NCI-H748 (cell line): ENCODE measurements at regions not wholly inside any gene's neighbourhood (a gene's known extent, or its start where the extent isn't known, plus 50 kb on each side); places are given as distances from the start of the nearest gene placed in this dataset.

Source experiments
- DNase-seq: peaks from one replicate; lab custom pipeline; 2025; ENCODE audit not compliant: unreplicated experiment; lab: John Stamatoyannopoulos, UW

GRCh38 chr15:25051399-25052154 lies 96.8 kb downstream of the SNRPN start:
- DNase-seq: no peak

DNA sequence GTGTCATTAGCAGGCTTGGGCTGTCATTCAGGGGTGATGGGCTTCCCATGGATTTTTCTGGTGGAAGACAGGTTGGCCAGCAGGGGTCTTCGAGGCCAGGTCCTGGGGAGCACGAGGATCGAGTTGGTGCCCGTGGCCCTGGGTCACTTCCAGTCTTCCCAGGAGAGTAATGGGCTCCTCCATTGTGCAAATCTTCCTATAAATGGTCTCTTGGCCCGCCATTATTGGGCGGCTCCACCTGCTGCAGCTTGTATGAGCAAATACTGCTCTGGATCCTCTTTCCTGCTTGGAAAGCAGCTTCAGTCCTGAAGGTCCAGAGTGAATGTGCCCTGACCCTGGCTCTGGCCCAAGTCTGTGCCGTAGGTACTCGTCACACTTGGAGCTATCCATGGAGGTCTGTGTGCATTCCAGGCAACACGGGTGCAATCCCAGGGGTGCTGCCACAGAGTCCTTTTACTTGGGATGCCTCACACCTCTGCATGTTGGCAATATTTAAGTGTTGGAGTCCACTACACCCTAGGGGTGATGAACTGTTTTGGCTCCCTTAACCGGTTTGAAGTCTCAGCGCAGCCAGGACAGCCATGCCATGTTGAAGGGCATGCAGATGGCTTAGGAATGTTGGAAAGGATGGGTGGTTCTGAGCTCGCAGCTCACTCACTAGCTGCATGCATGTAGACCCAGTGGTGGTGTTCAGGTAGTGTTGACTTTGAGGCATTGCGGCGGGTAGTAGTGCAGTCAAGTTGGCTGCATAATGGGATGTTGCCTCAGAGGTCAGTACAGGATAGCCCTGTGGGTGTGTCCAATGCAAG lies 97.6 kb downstream of the SNRPN start:
- DNase-seq: no peak

DNA sequence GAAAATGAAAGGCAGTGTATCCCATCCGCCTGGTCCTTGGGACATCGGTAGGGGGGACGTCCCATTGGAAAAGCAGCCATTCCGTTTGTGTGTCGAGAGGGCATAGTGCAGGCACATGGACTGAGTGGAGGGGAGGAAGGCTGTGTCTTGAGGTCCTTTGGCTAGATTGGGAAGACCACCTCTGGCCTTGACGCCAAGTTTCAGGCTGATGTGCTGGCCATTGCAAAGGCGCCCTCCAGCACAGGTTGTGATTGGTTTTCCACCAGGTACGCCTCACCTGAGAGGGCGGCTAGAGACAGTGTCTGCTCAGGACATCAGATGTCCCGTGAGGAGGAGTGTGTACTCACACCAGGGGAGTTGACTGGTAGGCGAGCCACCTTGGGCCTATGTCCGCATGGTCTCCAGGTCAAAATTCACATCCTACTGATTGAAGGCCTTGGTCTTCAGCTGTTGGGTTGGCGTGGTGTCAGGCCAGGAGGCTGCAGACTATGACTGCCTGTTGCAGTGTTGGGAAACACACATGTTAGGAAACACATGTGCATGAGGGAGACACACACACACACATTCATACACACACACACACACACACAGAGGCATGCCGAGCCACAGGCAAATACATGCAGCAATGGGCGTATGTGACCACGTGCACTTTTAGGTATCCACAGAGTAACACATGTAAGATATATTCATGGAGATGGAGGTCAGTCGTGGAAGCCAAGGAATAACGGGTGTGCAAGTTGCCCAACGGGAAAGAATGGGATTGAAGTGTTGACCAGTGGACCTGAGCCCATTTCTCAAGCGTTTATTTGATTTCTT lies 98.4 kb downstream of the SNRPN start:
- no peak for DNase-seq

GRCh38 chr15:25054329-25054728 lies 99.5 kb downstream of the SNRPN start:
- no peak for DNase-seq

GRCh38 chr15:25054943-25055342 lies 100.2 kb downstream of the SNRPN start:
- no peak for DNase-seq

DNA sequence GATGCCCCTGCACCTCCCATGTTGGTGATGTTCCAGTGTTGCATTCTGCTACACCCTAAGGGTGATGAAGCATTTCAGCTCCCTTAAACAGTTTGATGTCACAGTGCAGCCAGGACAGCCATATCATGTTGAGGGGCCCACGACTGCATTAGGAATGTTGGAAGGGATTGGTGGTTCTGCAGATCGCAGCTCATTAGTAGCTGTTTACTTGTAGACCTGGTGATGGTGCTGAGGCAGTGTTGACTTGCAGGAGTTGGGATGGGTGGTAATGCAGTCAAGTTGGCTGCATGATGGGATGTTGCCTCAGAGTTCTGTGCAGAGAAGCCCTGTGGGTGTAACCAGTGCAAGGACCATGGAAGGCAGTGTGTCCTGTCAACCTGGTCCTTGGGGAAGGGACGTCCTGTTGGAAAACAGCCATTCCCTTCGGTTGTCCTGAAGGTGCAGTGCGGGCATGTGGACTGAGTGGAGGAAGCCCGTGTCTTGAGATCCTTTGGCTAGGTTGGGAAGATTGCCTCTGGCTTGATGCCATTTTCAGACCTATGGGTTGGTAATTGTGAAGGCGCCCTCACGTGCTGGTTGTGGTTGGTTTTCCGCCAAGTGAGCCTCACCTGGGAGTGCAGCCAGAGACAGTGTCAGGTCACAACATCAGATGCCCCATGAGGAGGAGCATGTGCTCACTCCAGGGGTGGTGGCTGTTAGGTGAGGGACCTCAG lies 100.7 kb downstream of the SNRPN start:
- no peak for DNase-seq

DNA sequence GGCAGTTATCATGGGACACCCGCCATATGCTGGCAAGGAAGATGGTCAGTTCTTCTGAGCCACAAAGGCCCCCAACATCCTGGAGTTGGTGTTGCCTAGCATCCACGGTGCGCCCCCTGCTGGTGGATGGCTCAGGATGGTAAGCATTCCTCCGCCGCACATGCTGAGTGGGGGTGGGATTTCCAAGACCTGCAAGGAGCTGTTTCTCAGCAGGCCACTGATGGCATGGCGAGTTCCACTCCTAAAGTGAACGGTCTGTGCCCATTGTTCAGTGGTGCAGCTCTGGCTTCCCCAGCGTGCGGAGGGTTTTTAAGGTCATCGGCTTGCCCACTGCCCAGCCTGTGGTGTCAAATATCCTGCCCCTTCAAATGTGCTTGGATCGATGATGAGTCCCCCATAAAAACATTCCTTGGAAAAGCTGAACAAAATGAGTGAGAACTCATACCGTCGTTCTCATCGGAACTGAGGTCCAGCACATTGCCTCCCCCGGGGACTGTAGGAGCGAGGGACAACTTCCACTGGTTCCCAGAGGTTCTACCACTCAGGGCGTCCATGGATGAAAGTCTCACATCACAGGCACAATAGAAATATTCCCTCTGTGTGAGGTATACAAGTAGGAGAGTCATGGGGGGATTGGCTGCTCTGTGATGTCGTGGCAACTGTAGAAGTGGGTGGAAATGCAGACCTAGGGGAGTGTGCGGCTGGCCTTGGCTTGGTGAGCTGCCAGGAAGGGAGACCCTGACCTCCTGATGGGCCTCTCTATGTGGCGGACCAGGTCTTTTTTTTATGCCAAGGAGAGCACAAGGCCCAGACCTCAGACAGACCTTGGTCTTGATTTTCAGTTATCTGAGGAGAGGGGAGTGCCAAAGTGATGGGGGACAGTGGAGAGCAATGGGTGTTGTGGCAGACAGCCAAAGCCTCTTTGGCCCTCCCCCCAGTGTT lies 102.0 kb downstream of the SNRPN start:
- no peak for DNase-seq

DNA sequence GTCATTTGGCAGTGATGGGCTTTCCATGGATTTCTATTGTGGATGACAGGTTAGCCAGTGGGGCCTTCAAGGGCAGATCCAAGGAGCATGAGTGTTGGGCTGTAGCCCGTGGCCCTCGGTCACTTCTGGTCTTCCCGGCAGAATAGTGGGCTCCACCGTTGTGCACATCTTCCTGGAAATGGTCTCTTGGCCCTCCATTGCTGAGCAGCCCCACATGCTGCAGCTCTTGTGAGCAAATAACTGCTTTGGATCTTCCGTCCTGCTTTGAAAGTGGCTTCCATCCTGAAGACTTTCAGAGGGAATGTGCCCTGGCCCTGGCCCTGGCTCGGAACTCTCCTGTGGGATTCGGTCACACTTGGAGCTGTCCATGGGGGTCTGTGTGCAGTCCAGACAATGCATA lies 102.8 kb downstream of the SNRPN start:
- DNase-seq: no peak

DNA sequence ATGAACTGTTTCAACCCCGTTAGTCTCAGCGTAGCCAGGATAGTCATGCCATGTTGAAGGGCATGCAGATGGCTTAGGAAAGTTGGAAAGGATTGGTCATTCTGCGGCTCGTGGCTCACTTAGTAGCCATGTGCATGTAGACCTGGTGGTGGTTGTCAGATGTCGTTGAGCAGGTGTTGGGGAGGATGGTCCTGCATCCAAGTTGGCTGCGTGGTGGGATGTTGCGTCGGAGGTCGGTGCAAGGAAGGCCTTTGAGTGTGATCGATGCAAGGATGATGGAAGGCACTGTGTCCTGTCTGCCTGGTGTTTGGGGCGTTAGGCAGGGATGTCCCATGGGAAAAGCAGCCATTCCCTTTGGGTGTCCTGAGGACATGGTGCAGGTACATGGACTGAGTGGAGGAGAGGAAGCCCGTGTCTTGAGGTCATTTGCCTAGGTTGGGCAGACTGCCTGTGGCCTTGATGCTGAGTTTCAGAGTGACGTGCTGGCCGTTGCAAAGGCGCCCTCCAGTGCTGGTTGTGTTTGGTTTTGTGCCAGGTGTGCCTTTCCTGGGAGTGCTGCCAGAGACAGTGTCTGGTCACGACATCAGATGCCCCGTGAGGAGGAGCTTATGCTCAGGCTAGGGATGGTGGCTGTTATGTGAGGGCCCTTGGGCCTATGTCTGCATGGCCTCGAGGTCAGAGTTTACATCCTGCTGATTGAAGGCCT lies 103.4 kb downstream of the SNRPN start:
- DNase-seq: no peak

DNA sequence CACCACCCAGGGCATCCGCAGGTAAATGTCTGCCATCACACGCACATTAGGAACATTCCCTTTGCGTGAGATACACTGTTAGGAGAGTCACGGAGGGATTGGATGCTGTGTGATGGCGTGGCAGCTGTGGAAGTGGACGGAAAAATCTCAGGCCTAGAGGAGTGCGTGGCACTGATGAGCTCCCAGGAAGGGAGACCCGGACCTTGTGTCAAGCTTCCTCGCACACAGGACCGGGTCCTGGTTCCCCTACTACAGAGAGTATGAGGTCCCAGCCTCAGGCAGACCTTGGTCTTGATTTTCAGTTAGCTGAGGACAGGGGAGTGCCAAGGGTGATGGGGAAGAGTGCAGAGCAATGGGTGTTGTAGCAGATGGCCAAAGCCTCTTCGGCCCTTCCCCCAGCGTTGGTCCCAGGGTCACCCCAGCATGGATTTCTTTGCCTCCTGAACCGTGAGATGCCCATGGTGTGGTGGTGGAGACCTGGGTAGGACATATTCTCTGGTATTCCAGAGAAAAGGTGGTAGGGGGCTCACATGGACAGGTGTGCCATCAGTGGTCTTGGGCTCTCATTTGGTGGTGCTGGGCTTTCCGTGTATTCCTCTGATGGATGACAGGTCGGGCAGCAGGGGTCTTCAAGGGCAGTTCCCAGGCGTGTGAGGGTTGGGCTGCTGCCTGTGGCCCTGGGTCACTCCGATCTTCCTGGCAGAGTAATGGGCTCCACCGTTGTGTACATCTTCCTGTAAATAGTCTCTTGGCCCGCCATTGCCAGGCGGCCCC lies 105.1 kb downstream of the SNRPN start:
- no peak for DNase-seq

DNA sequence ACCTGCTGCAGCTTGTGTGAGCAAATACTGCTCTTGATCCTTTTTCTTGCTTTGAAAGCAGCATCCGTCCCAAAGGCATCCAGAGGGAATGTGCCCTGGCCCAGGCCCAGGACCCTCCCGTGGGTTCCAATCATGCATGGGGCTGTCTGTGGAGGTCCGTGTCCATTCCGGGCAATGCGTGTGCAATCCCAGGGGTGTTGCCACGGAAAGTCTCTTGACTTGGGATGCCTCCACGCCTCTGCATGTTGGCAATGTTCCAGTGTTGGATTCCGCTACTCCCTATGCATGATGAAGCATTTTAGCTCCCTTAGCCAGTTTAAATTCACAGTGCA lies 105.7 kb downstream of the SNRPN start:
- no peak for DNase-seq

GRCh38 chr15:25060996-25061620 lies 106.3 kb downstream of the SNRPN start:
- DNase-seq: no peak

- no peak for DNase-seq
These were observed 107.2 kb downstream of the SNRPN start for GRCh38 chr15:25061808-25062550.

DNA sequence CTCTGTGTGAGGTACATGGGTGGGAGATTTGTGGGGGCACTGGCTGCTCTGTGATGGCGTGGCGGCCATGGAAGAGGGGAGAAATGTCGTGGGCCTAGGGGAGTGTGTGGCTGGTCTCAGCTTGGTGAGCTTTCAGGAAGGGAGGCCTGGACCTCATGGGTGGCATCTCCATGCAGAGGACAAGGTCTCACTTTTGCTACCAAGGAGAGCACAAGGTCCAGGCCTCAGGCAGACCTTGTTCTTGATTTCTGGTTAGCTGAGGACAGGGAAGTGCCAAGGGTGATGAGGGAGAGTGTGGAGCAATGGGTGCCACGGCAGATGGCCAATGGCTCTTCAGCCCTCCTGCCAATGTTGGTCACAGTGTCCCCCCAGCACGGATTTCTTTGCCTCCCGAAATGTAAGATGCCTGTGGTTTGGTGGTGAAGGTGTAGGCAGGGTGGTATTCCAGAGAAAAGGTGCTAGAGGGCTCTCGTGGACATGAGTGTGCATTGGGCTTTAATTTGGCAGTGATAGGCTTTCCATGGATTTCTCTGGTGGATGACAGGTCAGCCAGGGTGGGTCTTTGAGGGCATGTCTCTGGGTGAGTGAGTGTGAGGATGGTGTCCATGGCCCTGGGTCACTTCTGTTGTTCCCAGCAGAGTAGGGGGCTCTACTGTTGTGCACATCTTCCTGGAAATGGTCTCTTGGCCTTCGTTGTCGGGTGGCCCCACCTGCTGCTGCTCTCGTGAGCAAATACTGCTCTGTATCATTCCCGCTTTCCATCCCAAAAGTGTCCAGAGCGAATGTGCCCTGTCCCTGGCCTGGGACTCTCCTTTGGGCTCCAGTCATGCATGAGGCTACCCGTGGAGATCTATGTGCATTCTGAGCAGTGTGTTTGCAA lies 108.0 kb downstream of the SNRPN start:
- DNase-seq: no peak

DNA sequence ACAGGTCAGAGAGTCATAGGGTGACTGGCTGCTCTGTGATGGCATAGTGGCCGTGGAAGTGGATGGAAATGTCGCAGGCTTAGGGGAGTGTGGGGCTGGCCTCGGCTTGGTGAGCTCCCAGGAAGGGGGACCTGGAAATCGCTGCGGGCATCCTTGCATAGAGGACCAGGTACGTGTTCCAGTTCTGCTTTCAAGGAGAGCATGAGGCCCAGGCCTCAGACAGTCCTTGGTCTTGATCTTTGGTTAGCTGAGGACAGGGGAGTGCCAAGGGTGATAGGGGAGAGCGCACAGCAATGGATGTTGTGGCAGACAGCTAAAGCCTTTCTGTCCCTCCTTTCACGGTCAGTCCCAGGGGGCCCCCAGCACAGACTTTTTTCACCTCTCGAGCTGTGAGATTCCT lies 110.5 kb downstream of the SNRPN start:
- no peak for DNase-seq

GRCh38 chr15:25065876-25066275 lies 111.1 kb downstream of the SNRPN start:
- no peak for DNase-seq

DNA sequence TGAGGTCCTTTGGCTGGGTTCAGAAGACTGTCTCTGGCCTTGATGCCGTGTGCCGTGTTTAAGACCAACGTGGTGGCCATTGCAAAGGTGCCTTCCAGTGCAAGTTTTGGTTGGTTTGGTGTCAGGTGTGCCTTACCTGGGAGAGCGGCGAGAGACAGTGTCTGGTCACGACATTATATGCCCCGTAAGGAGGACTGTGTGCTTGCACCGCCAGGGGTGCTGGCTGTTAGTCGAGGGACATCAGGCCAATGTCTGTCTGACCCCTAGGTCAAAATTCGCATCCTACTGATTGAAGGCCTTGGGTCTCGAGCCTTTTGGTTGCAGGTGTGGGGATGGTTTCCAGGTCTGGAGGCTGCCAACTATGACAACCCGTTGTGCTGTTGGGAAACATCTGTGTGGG lies 111.9 kb downstream of the SNRPN start:
- no peak for DNase-seq
